GM12874 (cell line): ENCODE measurements at regions not wholly inside any gene's neighbourhood (a gene's known extent, or its start where the extent isn't known, plus 50 kb on each side); places are given as distances from the start of the nearest gene placed in this dataset.

Source experiments
- TF ChIP-seq, protein P1 (sequence below): IDR thresholded peaks from 2 replicates; pipeline ENCODE4 v1.5.1; 2011; ENCODE audit warnings: low read depth, mild to moderate bottlenecking, control low read depth, low read length, moderate library complexity; ENCODE audit not compliant: insufficient read depth

DNA sequence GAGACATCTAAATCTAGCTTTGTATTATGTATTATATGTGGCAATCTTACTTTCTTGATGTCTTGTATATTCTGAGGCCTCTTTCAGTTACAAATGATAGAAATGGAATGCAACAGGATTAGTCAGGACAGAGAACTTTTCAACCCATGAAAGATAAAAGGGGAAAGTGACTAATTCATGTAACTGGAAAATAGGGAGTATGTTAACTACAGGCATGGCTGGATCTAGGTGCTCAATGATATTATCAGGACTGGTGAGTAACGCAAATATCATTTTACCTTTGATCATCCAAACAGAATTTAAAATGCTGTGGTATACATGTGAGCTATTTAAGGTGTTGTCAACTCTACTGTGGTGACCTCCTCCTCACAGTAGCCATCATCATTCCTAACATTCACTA is 215.7 kb upstream of the GLRA1 start:
- TF ChIP-seq, protein P1, sequence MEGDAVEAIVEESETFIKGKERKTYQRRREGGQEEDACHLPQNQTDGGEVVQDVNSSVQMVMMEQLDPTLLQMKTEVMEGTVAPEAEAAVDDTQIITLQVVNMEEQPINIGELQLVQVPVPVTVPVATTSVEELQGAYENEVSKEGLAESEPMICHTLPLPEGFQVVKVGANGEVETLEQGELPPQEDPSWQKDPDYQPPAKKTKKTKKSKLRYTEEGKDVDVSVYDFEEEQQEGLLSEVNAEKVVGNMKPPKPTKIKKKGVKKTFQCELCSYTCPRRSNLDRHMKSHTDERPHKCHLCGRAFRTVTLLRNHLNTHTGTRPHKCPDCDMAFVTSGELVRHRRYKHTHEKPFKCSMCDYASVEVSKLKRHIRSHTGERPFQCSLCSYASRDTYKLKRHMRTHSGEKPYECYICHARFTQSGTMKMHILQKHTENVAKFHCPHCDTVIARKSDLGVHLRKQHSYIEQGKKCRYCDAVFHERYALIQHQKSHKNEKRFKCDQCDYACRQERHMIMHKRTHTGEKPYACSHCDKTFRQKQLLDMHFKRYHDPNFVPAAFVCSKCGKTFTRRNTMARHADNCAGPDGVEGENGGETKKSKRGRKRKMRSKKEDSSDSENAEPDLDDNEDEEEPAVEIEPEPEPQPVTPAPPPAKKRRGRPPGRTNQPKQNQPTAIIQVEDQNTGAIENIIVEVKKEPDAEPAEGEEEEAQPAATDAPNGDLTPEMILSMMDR: no peak

DNA sequence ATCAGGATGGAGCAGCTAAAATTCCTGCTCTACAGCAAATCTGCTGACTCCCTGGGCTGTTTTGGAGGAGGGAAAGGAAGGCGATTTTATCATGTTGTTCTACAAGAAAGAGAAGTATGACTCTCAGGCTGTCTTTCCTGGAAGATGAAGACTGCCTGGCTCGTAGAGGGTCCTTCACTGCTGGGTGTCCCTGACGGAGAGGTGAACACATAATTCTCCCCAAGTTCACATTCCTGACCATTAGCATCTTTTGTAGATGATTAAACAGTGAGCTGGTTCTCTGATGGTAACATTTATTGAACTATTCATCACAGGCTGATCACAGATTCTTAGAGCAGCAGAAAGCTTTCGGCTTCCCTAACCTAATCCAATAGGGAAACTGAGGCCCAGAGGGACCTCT is 212.4 kb upstream of the GLRA1 start:
- TF ChIP-seq, protein P1: no peak

- TF ChIP-seq, protein P1: no peak
Measured at GRCh38 chr5:152136321-152136720, 211.7 kb upstream of the GLRA1 start.

DNA sequence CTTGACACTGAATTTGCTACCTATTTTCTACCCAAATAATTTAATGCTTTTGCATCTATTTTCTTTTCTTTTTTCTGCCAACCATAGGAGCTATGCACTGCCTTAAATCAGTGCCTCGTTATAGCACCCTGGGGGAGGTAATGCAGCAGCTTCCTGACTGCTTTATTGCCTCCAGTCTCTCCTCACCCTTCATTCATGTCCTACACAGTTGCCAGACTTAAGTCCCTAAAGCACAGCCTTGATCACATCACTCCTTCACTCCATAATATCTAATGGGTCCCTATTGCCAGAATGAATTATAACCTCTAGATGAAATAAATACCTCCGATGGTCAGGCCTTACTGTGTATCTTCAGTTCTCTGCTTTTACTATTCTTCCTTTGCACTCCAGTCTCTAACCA is 211.2 kb upstream of the GLRA1 start:
- TF ChIP-seq, protein P1: no peak

GRCh38 chr5:152125661-152126205 is 201.1 kb upstream of the GLRA1 start:
- TF ChIP-seq, protein P1: no peak

- TF ChIP-seq, protein P1: no peak
Measured at GRCh38 chr5:152124409-152125041, 199.9 kb upstream of the GLRA1 start.

DNA sequence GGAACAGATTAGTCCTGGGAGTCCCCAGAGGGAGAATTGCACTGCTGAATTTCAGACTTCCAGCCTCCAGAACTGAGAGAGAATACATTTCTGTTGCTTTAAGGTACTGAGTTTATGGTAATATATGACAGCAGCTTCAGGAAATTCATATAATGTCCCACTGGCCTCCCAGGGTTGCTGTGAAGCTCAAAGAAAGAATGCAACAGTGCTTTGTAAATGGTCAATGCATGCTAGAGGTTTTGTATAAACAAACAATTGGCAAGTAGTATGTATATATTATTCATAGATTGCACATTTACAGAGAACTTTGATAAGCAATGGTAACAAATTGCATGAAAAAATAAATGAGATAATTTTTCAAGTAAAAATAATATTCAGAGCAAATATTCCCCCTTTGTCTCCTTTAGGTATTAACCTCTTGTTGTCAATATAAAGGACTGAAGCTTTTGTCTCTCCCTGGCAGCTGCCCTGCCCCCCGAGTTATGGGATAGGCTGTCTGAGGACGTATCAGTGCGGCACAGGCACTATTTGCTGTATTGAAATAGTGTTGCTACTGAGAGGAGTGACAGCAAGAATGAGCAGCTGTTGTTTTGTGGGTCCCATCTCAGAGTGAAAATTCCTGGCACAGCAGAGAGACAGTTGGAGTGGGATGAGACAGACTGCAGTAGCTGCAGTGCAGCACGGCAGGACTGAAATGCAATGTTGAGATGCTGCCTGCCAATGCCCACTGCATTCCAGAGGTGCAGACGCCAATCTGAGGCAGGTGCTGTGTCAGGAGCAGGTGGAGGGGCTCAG is 194.2 kb upstream of the GLRA1 start:
- TF ChIP-seq, protein P1: no peak
